ENCODE measurements at regions not wholly inside any gene's neighbourhood (a gene's known extent, or its start where the extent isn't known, plus 50 kb on each side); places are given as distances from the start of the nearest gene placed in this dataset.

GRCh38 chrX:69565247-69565815 lies 50.6 kb upstream of the EDA start:
- TF ChIP-seq CTCF (IDR thresholded peaks at IDR 0.05; ENCODE audit: low read depth, low read length), result no peak
- no peak for TF ChIP-seq MYC (IDR thresholded peaks at IDR 0.05; ENCODE audit: low read depth, low read length)
- TF ChIP-seq MAX (IDR thresholded peaks at IDR 0.05; ENCODE audit: low read depth, low read length), result no peak
- no peak for TF ChIP-seq POLR2A (IDR thresholded peaks at IDR 0.05; ENCODE audit: extremely low read depth, insufficient read length)
- no peak overlapping the region for H3K4me3 ChIP-seq (ENCODE audit: low read depth, low read length)
- DNase-seq (ENCODE audit: low read depth), result no peak

All from NB4 (cell line).